Panc1 (cell line): ENCODE measurements at regions not wholly inside any gene's neighbourhood (a gene's known extent, or its start where the extent isn't known, plus 50 kb on each side); places are given as distances from the start of the nearest gene placed in this dataset.

Source experiments
- ATAC-seq: fragments of 200-7000 bp; cut with Tn5 transposase; 2 replicates; pipeline ENCODE4 v1.9.1; 2020; ENCODE audit warnings: mild to moderate bottlenecking, moderate library complexity
- BruUV-seq: library from RNA; stranded (reverse); fragments of 400-500 nt; replicated peaks from 2 replicates; lab custom pipeline; 2021; lab: Mats Ljungman, UMichigan
- CTCF ChIA-PET: fragments of 300-600 bp; sonication (Branson Sonifier 250); formaldehyde crosslinking; loops from one replicate; lab custom pipeline; 2022; ENCODE audit warnings: antibody characterized with exemption; lab: Charles Lee
- POLR2A ChIA-PET: fragments of 300-600 bp; sonication (Branson Sonifier 250); formaldehyde crosslinking; loops from one replicate; lab custom pipeline; 2022; ENCODE audit warnings: antibody characterized with exemption; lab: Charles Lee
- DNase-seq: peaks from one replicate; pipeline ENCODE4 v3.0.0-alpha.2; 2010; ENCODE audit warnings: low read depth, low spot score
- H3K27ac ChIP-seq: 2 replicates; pipeline ENCODE4 v1.5.1; 2011; ENCODE audit warnings: mild to moderate bottlenecking, low read length, inconsistent platforms
- H3K27me3 ChIP-seq: fragments of 200-500 bp; sonication (Bioruptor generic); 2 replicates; pipeline ENCODE4 v1.6.0; 2014; ENCODE audit warnings: low read length, inconsistent platforms; ENCODE audit not compliant: control insufficient read depth, insufficient read depth
- H3K36me3 ChIP-seq: fragments of 200-500 bp; sonication (Bioruptor generic); 2 replicates; pipeline ENCODE4 v1.5.1; 2014; ENCODE audit warnings: inconsistent platforms, mild to moderate bottlenecking, low read length, moderate library complexity; ENCODE audit not compliant: control insufficient read depth, insufficient read depth
- H3K4me1 ChIP-seq: 2 replicates; pipeline ENCODE4 v1.5.1; 2011; ENCODE audit warnings: inconsistent platforms, mild to moderate bottlenecking, low read length, moderate library complexity; ENCODE audit not compliant: control insufficient read depth, insufficient read depth
- H3K4me3 ChIP-seq, 2 experiments: 2 replicates each; pipeline ENCODE4 v1.5.1; 2011 to 2012; ENCODE audit warnings: low read depth in 2 of 2, low read length in 2 of 2, mild to moderate bottlenecking in 2 of 2, inconsistent platforms in 1 of 2, moderate library complexity in 1 of 2
- H3K9me3 ChIP-seq: fragments of 200-500 bp; sonication (Bioruptor generic); 2 replicates; pipeline ENCODE4 v1.5.1; 2014; ENCODE audit warnings: low read depth, mild to moderate bottlenecking, inconsistent platforms, low read length, moderate library complexity; ENCODE audit not compliant: control insufficient read depth, insufficient read depth
- POLR2AphosphoS5 ChIP-seq: IDR thresholded peaks from 2 replicates; pipeline ENCODE4 v1.6.1; 2012; ENCODE audit warnings: mild to moderate bottlenecking, low read depth, low read length, moderate library complexity
- SIN3A ChIP-seq: IDR thresholded peaks from 2 replicates; pipeline ENCODE4 v1.6.1; 2012; ENCODE audit warnings: low read depth, mild to moderate bottlenecking, low read length, moderate library complexity, borderline replicate concordance; ENCODE audit not compliant: insufficient read depth
- TCF7L2 ChIP-seq: IDR thresholded peaks from 2 replicates; pipeline ENCODE4 v1.6.1; 2011; ENCODE audit warnings: mild to moderate bottlenecking, low read depth, low read length, inconsistent platforms
- in situ Hi-C: cut with HindIII; loops from 2 replicates; pipeline ENCODE4 v1.10.0; 2016; ENCODE audit warnings: low sequenced_read_pairs, low pct_unique_long_range_greater_than_20kb
- intact Hi-C: fragments of 100-400 bp; cut with micrococcal nuclease; formaldehyde crosslinking; loops from one replicate; pipeline ENCODE4 v1.10.0; 2022; ENCODE audit not compliant: unreplicated experiment
- TF ChIP-seq, protein P1 (sequence below), 2 experiments: IDR thresholded peaks; 2 replicates each; pipeline ENCODE4 v1.6.1; 2011 to 2012; ENCODE audit warnings: low read depth in 2 of 2, control low read depth in 1 of 2, low read length in 1 of 2, mild to moderate bottlenecking in 1 of 2, moderate library complexity in 1 of 2; ENCODE audit not compliant: insufficient read depth in 1 of 2
- TF ChIP-seq, protein P2 (sequence below): fragments of 450-650 bp; IDR thresholded peaks from 2 replicates; pipeline ENCODE4 v1.5.1; 2017; ENCODE audit warnings: mild to moderate bottlenecking

DNA sequence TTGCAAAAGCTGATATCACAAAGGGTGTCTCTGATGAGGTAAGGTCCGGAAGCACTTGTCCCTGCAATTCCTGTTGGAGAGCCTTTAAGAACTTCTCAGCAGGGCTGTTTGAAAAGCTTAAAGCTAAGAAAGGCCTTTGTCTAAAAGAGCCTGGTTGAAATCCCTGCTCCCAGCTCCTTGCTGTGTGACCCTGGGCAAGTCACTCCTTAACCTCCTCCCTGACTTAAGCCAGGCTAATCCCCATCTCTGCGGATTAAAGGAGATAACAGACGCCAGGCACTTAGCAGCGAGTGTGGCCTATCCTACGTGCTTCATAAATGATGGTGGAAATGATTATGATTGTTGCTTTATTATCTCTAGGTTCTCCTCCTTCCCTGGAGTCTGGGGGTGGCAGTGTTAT lies 368.0 kb upstream of the RBFOX1 start:
- intact Hi-C loops = no loop called here
- ChIA-PET POLR2A (no interaction called here), CTCF (no interaction called here)
- Histone ChIP-seq H3K4me1 (no peaks in the 10 kb centered on the region), H3K27ac (no peak overlapping the region), H3K9me3 (no peaks in the 10 kb centered on the region), H3K36me3 (no peaks in the 10 kb centered on the region), H3K4me3 (no peak overlapping the region), H3K27me3 (no peaks in the 10 kb centered on the region)
- no peak for DNase-seq
- in situ Hi-C loops = no loop called here
- TF ChIP-seq, protein P1, sequence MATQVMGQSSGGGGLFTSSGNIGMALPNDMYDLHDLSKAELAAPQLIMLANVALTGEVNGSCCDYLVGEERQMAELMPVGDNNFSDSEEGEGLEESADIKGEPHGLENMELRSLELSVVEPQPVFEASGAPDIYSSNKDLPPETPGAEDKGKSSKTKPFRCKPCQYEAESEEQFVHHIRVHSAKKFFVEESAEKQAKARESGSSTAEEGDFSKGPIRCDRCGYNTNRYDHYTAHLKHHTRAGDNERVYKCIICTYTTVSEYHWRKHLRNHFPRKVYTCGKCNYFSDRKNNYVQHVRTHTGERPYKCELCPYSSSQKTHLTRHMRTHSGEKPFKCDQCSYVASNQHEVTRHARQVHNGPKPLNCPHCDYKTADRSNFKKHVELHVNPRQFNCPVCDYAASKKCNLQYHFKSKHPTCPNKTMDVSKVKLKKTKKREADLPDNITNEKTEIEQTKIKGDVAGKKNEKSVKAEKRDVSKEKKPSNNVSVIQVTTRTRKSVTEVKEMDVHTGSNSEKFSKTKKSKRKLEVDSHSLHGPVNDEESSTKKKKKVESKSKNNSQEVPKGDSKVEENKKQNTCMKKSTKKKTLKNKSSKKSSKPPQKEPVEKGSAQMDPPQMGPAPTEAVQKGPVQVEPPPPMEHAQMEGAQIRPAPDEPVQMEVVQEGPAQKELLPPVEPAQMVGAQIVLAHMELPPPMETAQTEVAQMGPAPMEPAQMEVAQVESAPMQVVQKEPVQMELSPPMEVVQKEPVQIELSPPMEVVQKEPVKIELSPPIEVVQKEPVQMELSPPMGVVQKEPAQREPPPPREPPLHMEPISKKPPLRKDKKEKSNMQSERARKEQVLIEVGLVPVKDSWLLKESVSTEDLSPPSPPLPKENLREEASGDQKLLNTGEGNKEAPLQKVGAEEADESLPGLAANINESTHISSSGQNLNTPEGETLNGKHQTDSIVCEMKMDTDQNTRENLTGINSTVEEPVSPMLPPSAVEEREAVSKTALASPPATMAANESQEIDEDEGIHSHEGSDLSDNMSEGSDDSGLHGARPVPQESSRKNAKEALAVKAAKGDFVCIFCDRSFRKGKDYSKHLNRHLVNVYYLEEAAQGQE (IDR thresholded peaks at IDR 0.05; ENCODE audit: insufficient read depth in 1 of 2, low read depth in 2 of 2, low read length in 1 of 2) = no peak
- no peak for ATAC-seq
- no TSS peak for BruUV-seq

DNA sequence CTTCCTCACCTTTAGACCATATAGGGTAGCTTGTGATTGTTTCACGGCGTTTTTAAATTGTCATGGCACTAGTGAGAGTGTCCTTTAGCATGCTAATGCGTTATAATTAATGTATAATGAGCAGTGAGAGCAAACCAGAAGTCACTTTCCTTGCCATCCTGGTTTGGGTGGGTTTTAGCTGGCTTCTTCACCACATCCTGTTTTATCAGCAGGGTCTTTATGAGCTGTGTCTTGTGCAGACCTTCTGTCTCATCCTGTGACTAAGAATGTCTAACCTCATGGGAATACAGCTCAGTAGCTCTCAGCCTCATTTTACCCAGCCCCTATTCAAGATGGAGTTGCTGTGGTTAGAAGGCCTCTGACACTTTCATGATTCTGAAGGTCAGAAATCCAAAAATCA lies 370.9 kb upstream of the RBFOX1 start:
- BruUV-seq = no TSS peak
- Histone ChIP-seq H3K36me3 (no peaks in the 10 kb centered on the region), H3K9me3 (no peaks in the 10 kb centered on the region), H3K27me3 (no peaks in the 10 kb centered on the region), H3K4me3 (no peak overlapping the region), H3K27ac (no peak overlapping the region), H3K4me1 (no peaks in the 10 kb centered on the region)
- CTCF ChIA-PET = no interaction called here
- POLR2A ChIA-PET = no interaction called here
- intact Hi-C loops (no loop called here), in situ Hi-C loops (no loop called here)
- TF ChIP-seq, protein P2, sequence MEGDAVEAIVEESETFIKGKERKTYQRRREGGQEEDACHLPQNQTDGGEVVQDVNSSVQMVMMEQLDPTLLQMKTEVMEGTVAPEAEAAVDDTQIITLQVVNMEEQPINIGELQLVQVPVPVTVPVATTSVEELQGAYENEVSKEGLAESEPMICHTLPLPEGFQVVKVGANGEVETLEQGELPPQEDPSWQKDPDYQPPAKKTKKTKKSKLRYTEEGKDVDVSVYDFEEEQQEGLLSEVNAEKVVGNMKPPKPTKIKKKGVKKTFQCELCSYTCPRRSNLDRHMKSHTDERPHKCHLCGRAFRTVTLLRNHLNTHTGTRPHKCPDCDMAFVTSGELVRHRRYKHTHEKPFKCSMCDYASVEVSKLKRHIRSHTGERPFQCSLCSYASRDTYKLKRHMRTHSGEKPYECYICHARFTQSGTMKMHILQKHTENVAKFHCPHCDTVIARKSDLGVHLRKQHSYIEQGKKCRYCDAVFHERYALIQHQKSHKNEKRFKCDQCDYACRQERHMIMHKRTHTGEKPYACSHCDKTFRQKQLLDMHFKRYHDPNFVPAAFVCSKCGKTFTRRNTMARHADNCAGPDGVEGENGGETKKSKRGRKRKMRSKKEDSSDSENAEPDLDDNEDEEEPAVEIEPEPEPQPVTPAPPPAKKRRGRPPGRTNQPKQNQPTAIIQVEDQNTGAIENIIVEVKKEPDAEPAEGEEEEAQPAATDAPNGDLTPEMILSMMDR = no peak
- no peak for TF ChIP-seq SIN3A
- TF ChIP-seq TCF7L2 = no peak
- TF ChIP-seq POLR2AphosphoS5 = no peak
- TF ChIP-seq, protein P1 (IDR thresholded peaks at IDR 0.05; ENCODE audit: insufficient read depth in 1 of 2, low read depth in 2 of 2, low read length in 1 of 2) = no peak
- DNase-seq (no peak), ATAC-seq (no peak)
